Naive thymus-derived CD4-positive, alpha-beta T cell (primary cell): ENCODE measurements at regions not wholly inside any gene's neighbourhood (a gene's known extent, or its start where the extent isn't known, plus 50 kb on each side); places are given as distances from the start of the nearest gene placed in this dataset.
A peak's percentile ranks its signal among the peaks of the same experiment; 100 is the strongest.

Experiments
- ATAC-seq: fragments of 150-1000 bp; cut with Tn5 transposase; 2 replicates; pipeline ENCODE4 v1.10.0; 2021; ENCODE audit warnings: mild to moderate bottlenecking, moderate library complexity
- CTCF ChIA-PET: fragments of 350-600 bp; sonication (Branson Sonifier 250); formaldehyde crosslinking; loops from one replicate; lab custom pipeline; 2021; ENCODE audit warnings: antibody characterized with exemption; lab: Charles Lee
- POLR2A ChIA-PET: fragments of 350-600 bp; sonication (Branson Sonifier 250); formaldehyde crosslinking; loops from one replicate; lab custom pipeline; 2021; ENCODE audit warnings: antibody characterized with exemption, inconsistent platforms; lab: Charles Lee
- DNase-seq, 9 donors: peaks; one replicate each; pipeline versions ENCODE4 v3.0.0 to v3.0.0-alpha.2; 2020 to 2022; ENCODE audit warnings: mixed read lengths in 1 of 9
- H3K27ac ChIP-seq: one replicate; pipeline ENCODE4 v1.7.0; 2013; ENCODE audit warnings: mild to moderate bottlenecking, low read depth, low read length, moderate library complexity
- H3K27me3 ChIP-seq, 2 donors: one replicate each; pipeline ENCODE4 v1.7.0; 2013; ENCODE audit warnings: low read length in 2 of 2, mild to moderate bottlenecking in 2 of 2, moderate library complexity in 2 of 2; ENCODE audit not compliant: control insufficient read depth in 2 of 2, insufficient read depth in 2 of 2
- H3K36me3 ChIP-seq, 3 experiments: 1 replicate in 2 of 3; 2 replicates in 1 of 3; pipeline ENCODE4 v1.7.0; 2013; ENCODE audit warnings: low read length in 3 of 3, mild to moderate bottlenecking in 3 of 3, moderate library complexity in 1 of 3; ENCODE audit not compliant: insufficient read depth in 3 of 3, control insufficient read depth in 2 of 3
- H3K4me1 ChIP-seq, 2 donors: one replicate each; pipeline ENCODE4 v1.7.0; 2013; ENCODE audit warnings: low read length in 2 of 2, mild to moderate bottlenecking in 2 of 2, moderate library complexity in 1 of 2; ENCODE audit not compliant: control insufficient read depth in 2 of 2, insufficient read depth in 2 of 2
- H3K4me3 ChIP-seq: 2 replicates; pipeline ENCODE4 v1.7.0; 2013; ENCODE audit warnings: mild to moderate bottlenecking, low read length
- H3K9me3 ChIP-seq, 3 experiments: 1 replicate in 2 of 3; 2 replicates in 1 of 3; pipeline ENCODE4 v1.7.0; 2013; ENCODE audit warnings: low read length in 3 of 3; ENCODE audit not compliant: control insufficient read depth in 2 of 3
- H3K27ac Mint-ChIP-seq, 9 donors: one replicate each; pipeline ENCODE4 v1.8.0; 2020 to 2022; ENCODE audit warnings: mixed read lengths in 9 of 9, mild to moderate bottlenecking in 8 of 9, moderate library complexity in 5 of 9, inconsistent platforms in 2 of 9
- H3K27me3 Mint-ChIP-seq, 5 donors: one replicate each; pipeline ENCODE4 v1.8.0; 2021 to 2022; ENCODE audit warnings: mixed read lengths in 5 of 5, mild to moderate bottlenecking in 1 of 5
- H3K36me3 Mint-ChIP-seq, 5 donors: one replicate each; pipeline ENCODE4 v1.8.0; 2020 to 2022; ENCODE audit warnings: mixed read lengths in 5 of 5, mild to moderate bottlenecking in 3 of 5, inconsistent platforms in 1 of 5
- H3K4me1 Mint-ChIP-seq, 7 donors: one replicate each; pipeline ENCODE4 v1.8.0; 2020 to 2022; ENCODE audit warnings: mixed read lengths in 7 of 7, mild to moderate bottlenecking in 3 of 7, inconsistent platforms in 1 of 7
- H3K4me3 Mint-ChIP-seq, 10 donors: one replicate each; pipeline ENCODE4 v1.8.0; 2020 to 2022; ENCODE audit warnings: mild to moderate bottlenecking in 10 of 10, mixed read lengths in 10 of 10, moderate library complexity in 6 of 10, inconsistent platforms in 2 of 10
- H3K9me3 Mint-ChIP-seq, 11 donors: one replicate each; pipeline ENCODE4 v1.8.0; 2020 to 2022; ENCODE audit warnings: mixed read lengths in 11 of 11, mild to moderate bottlenecking in 4 of 11, inconsistent platforms in 1 of 11, moderate library complexity in 1 of 11
- intact Hi-C, 2 donors: fragments of 100-400 bp; cut with micrococcal nuclease; formaldehyde crosslinking; loops; one replicate each; pipeline ENCODE4 v1.15.1; 2023

DNA sequence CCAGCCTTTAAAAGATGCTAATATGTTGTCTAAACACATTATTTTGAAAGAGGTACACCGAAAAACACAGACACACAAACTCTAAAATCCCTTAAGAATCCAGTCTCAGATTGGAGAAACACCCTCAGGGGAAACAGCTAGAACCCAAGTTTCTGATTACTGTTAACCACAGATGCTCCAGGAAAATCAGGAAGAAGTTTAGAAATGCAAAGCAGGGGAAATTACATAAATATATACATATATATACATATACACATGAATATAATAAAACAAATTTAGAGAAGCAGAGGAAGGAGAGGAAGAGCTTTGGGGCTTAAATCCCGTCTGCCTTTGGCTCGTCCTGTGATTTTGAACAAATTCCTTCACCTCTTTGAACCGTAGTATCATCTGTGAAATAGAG is 73.2 kb upstream of the KLF4 start:
- ChIA-PET POLR2A (no interaction called here), CTCF (no interaction called here)
- H3K4me3 ChIP-seq: no peak overlapping the region
- Mint-ChIP-seq H3K9me3 (peaks cover 0 to 7% (median 0%) of the 10 kb centered on the region in 11 donors), H3K27me3 (peaks cover 0 to 10% (median 4%) of the 10 kb centered on the region in 5 donors), H3K36me3 (peaks cover 0 to 4% (median 0%) of the 10 kb centered on the region in 5 donors), H3K27ac (no peak overlapping the region), H3K4me3 (no peak overlapping the region), H3K4me1 (no peaks in the 10 kb centered on the region)
- H3K4me1 ChIP-seq: no peaks in the 10 kb centered on the region
- no peaks in the 10 kb centered on the region for H3K36me3 ChIP-seq
- H3K9me3 ChIP-seq: no peaks in the 10 kb centered on the region
- ATAC-seq (no peak), DNase-seq (no peak)
- intact Hi-C loops: no loop called here
- H3K27me3 ChIP-seq: no peaks in the 10 kb centered on the region
- no peak overlapping the region for H3K27ac ChIP-seq

DNA sequence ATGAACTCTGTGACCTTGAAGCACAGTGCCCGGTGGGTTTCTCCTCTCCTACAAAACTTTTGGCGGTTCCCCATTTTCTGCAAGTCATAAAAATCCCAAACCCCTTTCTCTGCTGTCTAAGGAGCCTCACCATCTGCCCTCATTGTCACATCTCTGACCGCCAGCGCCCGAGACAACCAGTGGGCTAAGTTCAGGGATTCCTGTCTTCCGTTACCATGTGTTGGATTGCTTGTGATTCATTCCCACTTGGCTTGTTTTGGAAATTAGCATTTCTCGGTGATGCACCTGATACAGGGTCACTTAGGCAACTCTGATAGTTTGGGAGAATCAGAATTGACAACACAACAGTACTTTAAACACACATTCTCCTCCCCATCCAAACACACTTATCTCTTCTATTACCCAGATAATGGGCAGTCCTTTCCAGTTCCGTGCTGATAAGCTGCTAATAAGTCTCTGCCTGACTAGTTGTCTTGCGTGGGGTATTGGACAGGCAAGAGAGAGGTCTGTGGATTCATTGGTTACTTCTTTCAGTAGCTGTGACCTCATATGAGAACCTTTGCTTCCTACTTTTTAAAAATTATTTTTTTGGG is 70.0 kb upstream of the KLF4 start:
- intact Hi-C loops: no loop called here
- Histone ChIP-seq H3K27ac (no peak overlapping the region), H3K27me3 (no peaks in the 10 kb centered on the region), H3K36me3 (no peaks in the 10 kb centered on the region), H3K9me3 (no peaks in the 10 kb centered on the region), H3K4me3 (no peak overlapping the region), H3K4me1 (no peaks in the 10 kb centered on the region)
- H3K27ac Mint-ChIP-seq: no peak overlapping the region
- ATAC-seq (no peak), DNase-seq (no peak)
- H3K36me3 Mint-ChIP-seq: no peaks in the 10 kb centered on the region
- POLR2A ChIA-PET: no interaction called here
- CTCF ChIA-PET: no interaction called here
- H3K4me1 Mint-ChIP-seq: no peaks in the 10 kb centered on the region
- peaks cover 0 to 2% (median 0%) of the 10 kb centered on the region in 11 donors for H3K9me3 Mint-ChIP-seq
- no peak overlapping the region for H3K4me3 Mint-ChIP-seq
- peaks cover 0 to 5% (median 4%) of the 10 kb centered on the region in 5 donors for H3K27me3 Mint-ChIP-seq

DNA sequence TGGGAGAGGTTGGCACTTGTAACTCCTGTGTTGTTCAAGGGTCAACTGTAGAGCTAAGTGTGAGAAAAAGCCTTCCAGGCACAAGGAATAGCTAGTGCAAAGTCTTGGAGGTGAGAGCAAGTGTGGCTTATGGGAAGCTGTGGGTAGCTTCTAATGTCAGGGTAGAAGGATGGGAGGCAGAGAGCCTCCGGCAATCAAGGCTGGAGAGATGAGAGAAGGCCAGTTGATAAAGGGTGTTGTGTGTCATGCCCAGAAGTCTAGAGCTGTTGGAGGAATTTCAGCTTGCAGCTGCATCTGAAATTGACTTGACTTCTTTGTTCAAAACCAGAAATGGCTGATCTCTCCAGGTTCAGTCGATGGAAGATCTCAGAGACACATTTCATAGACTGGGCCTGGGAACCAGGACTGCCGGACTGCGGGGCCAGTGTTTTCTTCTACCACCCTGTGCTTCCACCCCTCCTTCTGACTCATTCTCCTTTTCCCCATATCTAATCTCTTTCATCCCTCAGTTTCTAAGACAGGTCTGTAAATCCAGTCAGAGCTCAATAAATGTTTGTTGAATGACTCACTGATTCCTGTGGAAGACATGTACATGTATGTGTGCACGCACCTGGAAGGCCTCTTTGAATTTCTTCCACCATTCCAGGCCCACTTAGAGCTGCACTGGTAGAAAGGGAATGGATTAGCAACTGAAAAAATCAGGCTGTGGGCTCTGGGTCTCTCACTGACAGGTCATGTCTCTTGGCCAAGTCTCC is 67.8 kb upstream of the KLF4 start:
- ChIA-PET POLR2A (no interaction called here), CTCF (no interaction called here)
- no peaks in the 10 kb centered on the region for H3K4me1 ChIP-seq
- no peak overlapping the region for H3K4me3 Mint-ChIP-seq
- intact Hi-C loops: no loop called here
- H3K9me3 Mint-ChIP-seq: peaks cover 0 to 2% (median 0%) of the 10 kb centered on the region in 11 donors
- H3K36me3 Mint-ChIP-seq: no peaks in the 10 kb centered on the region
- no peak overlapping the region for H3K4me3 ChIP-seq
- H3K9me3 ChIP-seq: no peaks in the 10 kb centered on the region
- no peaks in the 10 kb centered on the region for H3K27me3 ChIP-seq
- DNase-seq (no peak), ATAC-seq (no peak)
- peaks cover 0 to 4% (median 0%) of the 10 kb centered on the region in 5 donors for H3K27me3 Mint-ChIP-seq
- no peaks in the 10 kb centered on the region for H3K4me1 Mint-ChIP-seq
- no peaks in the 10 kb centered on the region for H3K36me3 ChIP-seq
- H3K27ac Mint-ChIP-seq: no peak overlapping the region
- no peak overlapping the region for H3K27ac ChIP-seq

DNA sequence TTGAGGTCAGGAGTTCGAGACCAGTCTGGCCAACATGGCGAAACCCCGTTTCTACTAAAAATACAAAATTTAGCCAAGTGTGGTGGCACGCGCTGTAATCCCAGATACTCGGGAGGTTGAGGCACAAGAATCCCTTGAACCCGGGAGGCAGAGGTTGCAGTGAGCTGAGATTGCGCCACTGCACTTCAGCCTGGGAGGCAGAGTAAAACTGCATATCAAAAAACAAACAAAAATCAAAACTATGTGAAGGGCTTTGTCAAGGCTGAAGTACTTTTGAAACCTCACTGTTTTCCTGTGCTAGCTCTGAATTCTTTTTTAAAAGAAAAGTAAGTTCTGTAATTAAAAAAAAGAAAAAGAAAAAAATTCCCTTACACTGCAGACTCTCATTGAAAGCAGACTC is 65.1 kb upstream of the KLF4 start:
- Histone ChIP-seq H3K36me3 (no peaks in the 10 kb centered on the region), H3K9me3 (no peaks in the 10 kb centered on the region), H3K27me3 (no peaks in the 10 kb centered on the region), H3K27ac (no peak overlapping the region), H3K4me1 (no peaks in the 10 kb centered on the region), H3K4me3 (no peak overlapping the region)
- DNase-seq: no peak
- ATAC-seq: no peak
- POLR2A ChIA-PET: no interaction called here
- H3K4me3 Mint-ChIP-seq: no peak overlapping the region
- H3K27ac Mint-ChIP-seq: no peak overlapping the region
- intact Hi-C loops: loop anchor here in 1 of 2 donors (2.0 kb wide), 1 partner anchor 60 kb away; no protein-coding TSS in a partner anchor
- peaks cover 0 to 3% (median 0%) of the 10 kb centered on the region in 11 donors for H3K9me3 Mint-ChIP-seq
- H3K36me3 Mint-ChIP-seq: no peaks in the 10 kb centered on the region
- no peaks in the 10 kb centered on the region for H3K4me1 Mint-ChIP-seq
- CTCF ChIA-PET: no interaction called here
- peaks cover 0 to 3% (median 0%) of the 10 kb centered on the region in 5 donors for H3K27me3 Mint-ChIP-seq

DNA sequence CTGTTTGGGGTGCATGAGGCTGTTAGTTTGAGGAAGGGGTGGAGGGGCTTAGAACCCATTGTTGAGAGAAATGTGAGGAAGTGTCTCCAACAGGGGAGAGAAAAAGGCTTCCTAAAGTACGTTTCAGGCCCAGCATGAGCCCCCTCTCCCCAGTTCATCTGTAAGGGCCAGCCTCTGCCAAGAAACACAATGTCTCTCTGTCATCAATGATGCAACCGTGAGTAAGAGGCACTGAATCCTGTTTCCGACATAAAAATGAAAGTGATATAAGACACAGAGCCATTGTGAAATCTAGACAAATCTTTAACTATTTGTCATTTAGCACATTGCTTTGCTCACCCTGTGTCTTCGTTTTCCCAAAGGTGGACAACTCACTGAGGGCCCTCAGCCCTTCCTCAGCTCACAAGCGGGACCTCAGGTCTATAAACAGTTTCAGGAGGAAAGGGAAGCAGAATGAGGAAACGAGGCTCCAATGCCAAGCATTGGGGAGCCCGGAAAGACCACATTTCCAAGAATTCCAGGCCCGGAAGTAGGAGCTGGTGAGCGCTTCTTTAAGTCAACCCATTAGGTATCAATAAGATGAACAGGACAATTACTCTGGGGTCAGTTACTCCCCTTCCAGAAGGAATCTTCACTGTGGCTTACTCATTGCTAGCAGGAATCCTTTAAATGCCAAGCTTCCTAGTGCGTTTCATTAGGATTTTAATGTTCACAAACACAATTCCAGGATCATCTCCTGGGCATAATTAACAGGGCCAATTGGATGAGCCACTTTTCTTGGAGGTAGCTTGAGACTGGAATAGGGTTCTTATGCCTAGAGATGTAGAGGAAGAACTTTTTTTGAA is 59.0 kb upstream of the KLF4 start:
- Histone ChIP-seq H3K9me3 (no peaks in the 10 kb centered on the region), H3K36me3 (no peaks in the 10 kb centered on the region), H3K4me3 (no peak overlapping the region), H3K27me3 (no peaks in the 10 kb centered on the region), H3K27ac (no peak overlapping the region), H3K4me1 (no peaks in the 10 kb centered on the region)
- no peak for DNase-seq
- Mint-ChIP-seq H3K36me3 (no peaks in the 10 kb centered on the region), H3K4me1 (peaks cover 0 to 4% (median 0%) of the 10 kb centered on the region in 7 donors), H3K9me3 (peaks cover 0 to 9% (median 0%) of the 10 kb centered on the region in 11 donors), H3K4me3 (no peak overlapping the region), H3K27me3 (peaks cover 0 to 14% (median 7%) of the 10 kb centered on the region in 5 donors), H3K27ac (no peak overlapping the region)
- peak; percentile 70 for ATAC-seq
- CTCF ChIA-PET: no interaction called here
- POLR2A ChIA-PET: no interaction called here
- intact Hi-C loops: no loop called here

DNA sequence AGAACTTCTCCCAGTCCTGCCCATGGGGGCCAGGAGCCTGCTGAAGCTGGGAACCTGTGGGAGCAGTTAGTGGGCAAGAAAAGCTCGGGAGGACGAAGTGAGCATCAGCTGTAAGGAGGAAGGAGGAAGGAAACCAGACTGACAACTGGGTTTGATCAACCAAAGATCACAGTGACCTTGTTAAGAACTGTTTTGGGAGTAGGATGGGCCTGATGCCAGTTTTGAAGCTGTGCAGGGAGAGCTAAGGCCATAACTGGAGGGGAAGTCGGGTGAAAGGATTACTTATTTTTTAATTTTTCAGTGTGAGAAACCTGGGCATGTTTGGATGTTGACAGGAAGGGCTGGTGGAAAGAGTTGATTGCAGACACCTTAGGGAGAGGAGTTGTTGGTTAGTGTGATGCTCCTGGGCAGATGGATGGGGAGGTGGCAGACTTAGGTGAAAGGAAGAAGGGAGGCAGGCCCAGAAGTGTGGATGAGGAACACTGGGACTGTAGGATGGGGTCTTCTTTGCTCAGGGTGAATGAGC is 58.3 kb upstream of the KLF4 start:
- Mint-ChIP-seq H3K27ac (no peak overlapping the region), H3K27me3 (peaks cover 0 to 14% (median 7%) of the 10 kb centered on the region in 5 donors), H3K36me3 (no peaks in the 10 kb centered on the region), H3K4me1 (peaks cover 0 to 4% (median 0%) of the 10 kb centered on the region in 7 donors), H3K9me3 (peaks cover 0 to 9% (median 0%) of the 10 kb centered on the region in 11 donors), H3K4me3 (no peak overlapping the region)
- Histone ChIP-seq H3K9me3 (no peaks in the 10 kb centered on the region), H3K27ac (no peak overlapping the region), H3K4me3 (no peak overlapping the region), H3K27me3 (no peaks in the 10 kb centered on the region), H3K4me1 (no peaks in the 10 kb centered on the region), H3K36me3 (no peaks in the 10 kb centered on the region)
- POLR2A ChIA-PET: no interaction called here
- CTCF ChIA-PET: no interaction called here
- DNase-seq (no peak), ATAC-seq (no peak)
- intact Hi-C loops: no loop called here
